HCT116 (cell line): ENCODE measurements at regions not wholly inside any gene's neighbourhood (a gene's known extent, or its start where the extent isn't known, plus 50 kb on each side); places are given as distances from the start of the nearest gene placed in this dataset.

Source experiments
- ATAC-seq: fragments of 200-7000 bp; cut with Tn5 transposase; 2 replicates; pipeline ENCODE4 v1.9.1; 2020; ENCODE audit warnings: mild to moderate bottlenecking, moderate library complexity
- BruUV-seq: library from RNA; stranded (reverse); fragments of 400-500 nt; replicated peaks from 2 replicates; lab custom pipeline; 2021; lab: Mats Ljungman, UMichigan
- CTCF ChIA-PET: fragments of 300-600 bp; sonication (Branson Sonifier 250); formaldehyde crosslinking; loops from one replicate; lab custom pipeline; 2021; ENCODE audit warnings: antibody characterized with exemption; lab: Charles Lee
- POLR2A ChIA-PET: fragments of 300-600, 350-600 bp; sonication (Branson Sonifier 250); formaldehyde crosslinking; loops from one replicate; lab custom pipeline; 2021; ENCODE audit warnings: antibody characterized with exemption; lab: Charles Lee
- RAD21 ChIA-PET, 2 experiments: fragments of 300-600 bp; sonication (Branson Sonifier 250); formaldehyde crosslinking; loops; one replicate each; lab custom pipeline; 2023; ENCODE audit warnings: low total read pairs in 2 of 2; ENCODE audit not compliant: uncharacterized antibody in 2 of 2, unreplicated experiment in 2 of 2, low non-redundant PET in 1 of 2; lab: Charles Lee
- DNase-seq: peaks from one replicate; pipeline ENCODE4 v3.0.0-alpha.2; 2010; ENCODE audit warnings: low read depth, low spot score
- H2AFZ ChIP-seq: fragments of 200-600 bp; shearing (Covaris generic), sonication (generic); 2 replicates; pipeline ENCODE4 v1.6.1; 2017; ENCODE audit warnings: low read depth, mixed run types, mixed read lengths, antibody characterized with exemption, low read length; ENCODE audit not compliant: poor library complexity, severe bottlenecking
- H3K27ac ChIP-seq: 2 replicates; pipeline ENCODE4 v1.5.1; 2012; ENCODE audit warnings: low read depth, low read length
- H3K27me3 ChIP-seq: fragments of 200-600 bp; sonication (generic); 2 replicates; pipeline ENCODE4 v1.6.1; 2016; ENCODE audit warnings: mixed run types, low read length, mixed read lengths; ENCODE audit not compliant: insufficient read depth
- H3K36me3 ChIP-seq, 2 experiments: fragments of 200-500 bp in 1 of 2; fragments of 200-600 bp in 1 of 2; sonication (Bioruptor generic) in 1 of 2; sonication (generic) in 1 of 2; 2 replicates each; pipeline versions ENCODE4 v1.5.1 to v1.6.1; 2014 to 2016; ENCODE audit warnings: low read length in 2 of 2, inconsistent platforms in 1 of 2, mixed read lengths in 1 of 2, mixed run types in 1 of 2; ENCODE audit not compliant: insufficient read depth in 2 of 2, control insufficient read depth in 1 of 2
- H3K4me1 ChIP-seq, 2 experiments: fragments of 200-600 bp in 1 of 2; sonication (generic) in 1 of 2; 2 replicates each; pipeline versions ENCODE4 v1.5.1 to v1.6.1; 2012 to 2017; ENCODE audit warnings: low read length in 2 of 2, inconsistent platforms in 1 of 2, mild to moderate bottlenecking in 1 of 2, mixed read lengths in 1 of 2, mixed run types in 1 of 2, moderate library complexity in 1 of 2; ENCODE audit not compliant: insufficient read depth in 2 of 2, control insufficient read depth in 1 of 2
- H3K4me2 ChIP-seq: fragments of 200-600 bp; sonication (generic); 2 replicates; pipeline ENCODE4 v1.6.1; 2017; ENCODE audit warnings: mixed run types, low read length, mixed read lengths
- H3K4me3 ChIP-seq, 2 experiments: fragments of 200-600 bp in 1 of 2; sonication (generic) in 1 of 2; replicated peaks in 1 of 2; 2 replicates each; pipeline ENCODE4 v1.5.1; 2011 to 2016; ENCODE audit warnings: low read length in 2 of 2, control low read depth in 1 of 2, low read depth in 1 of 2, mild to moderate bottlenecking in 1 of 2, mixed read lengths in 1 of 2, mixed run types in 1 of 2
- H3K79me2 ChIP-seq: fragments of 200-600 bp; sonication (generic); 2 replicates; pipeline ENCODE4 v1.6.1; 2017; ENCODE audit warnings: mild to moderate bottlenecking, mixed run types, low read length, moderate library complexity, mixed read lengths; ENCODE audit not compliant: insufficient read depth
- H3K9ac ChIP-seq: fragments of 200-600 bp; sonication (generic); 2 replicates; pipeline ENCODE4 v1.6.1; 2016; ENCODE audit warnings: low read length, mixed read lengths
- H3K9me2 ChIP-seq: fragments of 200-600 bp; sonication (generic), shearing (Covaris generic); 2 replicates; pipeline ENCODE4 v1.6.1; 2017; ENCODE audit warnings: mixed run types, mild to moderate bottlenecking, moderate library complexity; ENCODE audit not compliant: insufficient read depth
- H3K9me3 ChIP-seq, 2 experiments: fragments of 200-500 bp in 1 of 2; fragments of 200-600 bp in 1 of 2; sonication (Bioruptor generic) in 1 of 2; sonication (generic) in 1 of 2; 2 replicates each; pipeline ENCODE4 v1.6.1; 2014 to 2017; ENCODE audit warnings: low read length in 2 of 2, mixed read lengths in 2 of 2, inconsistent platforms in 1 of 2, low read depth in 1 of 2, mild to moderate bottlenecking in 1 of 2, mixed run types in 1 of 2, moderate library complexity in 1 of 2; ENCODE audit not compliant: control insufficient read depth in 1 of 2, insufficient read depth in 1 of 2
- H4K20me1 ChIP-seq: fragments of 200-600 bp; sonication (generic), shearing (Covaris generic); 2 replicates; pipeline ENCODE4 v1.6.1; 2017; ENCODE audit warnings: mixed run types, mild to moderate bottlenecking, moderate library complexity; ENCODE audit not compliant: insufficient read depth
- CBX3 ChIP-seq: IDR thresholded peaks from 2 replicates; pipeline ENCODE4 v1.6.1; 2012; ENCODE audit warnings: low read depth
- CEBPB ChIP-seq: IDR thresholded peaks from 2 replicates; pipeline ENCODE4 v1.6.1; 2012; ENCODE audit warnings: low read depth
- EGR1 ChIP-seq: IDR thresholded peaks from 2 replicates; pipeline ENCODE4 v1.6.1; 2012; ENCODE audit warnings: low read depth
- EZH2 ChIP-seq: fragments of 200-600 bp; sonication (generic); IDR thresholded peaks from 2 replicates; pipeline ENCODE4 v1.6.1; 2017; ENCODE audit warnings: antibody characterized with exemption, mixed run types
- EZH2phosphoT487 ChIP-seq: fragments of 200-600 bp; IDR thresholded peaks from 2 replicates; pipeline ENCODE4 v1.6.1; 2018; ENCODE audit warnings: antibody characterized with exemption, borderline replicate concordance
- FOSL1 ChIP-seq: IDR thresholded peaks from 2 replicates; pipeline ENCODE4 v1.6.1; 2012; ENCODE audit warnings: low read depth
- JUND ChIP-seq: IDR thresholded peaks from 2 replicates; pipeline ENCODE4 v1.6.1; 2012
- POLR2A ChIP-seq: IDR thresholded peaks from 2 replicates; pipeline ENCODE4 v1.7.0; 2011; ENCODE audit warnings: borderline replicate concordance; ENCODE audit not compliant: insufficient read depth, insufficient read length; ENCODE audit errors: extremely low read depth
- POLR2AphosphoS5 ChIP-seq: IDR thresholded peaks from 2 replicates; pipeline ENCODE4 v1.6.1; 2011; ENCODE audit warnings: mild to moderate bottlenecking, low read depth, low read length, moderate library complexity
- RAD21 ChIP-seq: IDR thresholded peaks from 2 replicates; pipeline ENCODE4 v1.6.1; 2012; ENCODE audit warnings: low read depth, mild to moderate bottlenecking
- SIN3A ChIP-seq: IDR thresholded peaks from 2 replicates; pipeline ENCODE4 v1.6.1; 2012; ENCODE audit warnings: low read depth
- SP1 ChIP-seq: IDR thresholded peaks from 2 replicates; pipeline ENCODE4 v1.6.1; 2012; ENCODE audit warnings: low read depth
- YY1 ChIP-seq: IDR thresholded peaks from 2 replicates; pipeline ENCODE4 v1.6.1; 2011; ENCODE audit warnings: low read length, low read depth, moderate library complexity, mild to moderate bottlenecking; ENCODE audit not compliant: insufficient replicate concordance; ENCODE audit errors: extremely low read depth
- ZFX ChIP-seq: fragments of 450-650 bp; IDR thresholded peaks from 2 replicates; pipeline ENCODE4 v1.6.1; 2017
- intact Hi-C: fragments of 100-400 bp; cut with micrococcal nuclease; formaldehyde crosslinking; loops from 2 replicates; pipeline ENCODE4 v1.10.0; 2022
- TF ChIP-seq, protein P1 (sequence below): IDR thresholded peaks from 2 replicates; pipeline ENCODE4 v1.6.1; 2012
- TF ChIP-seq, protein P2 (sequence below): IDR thresholded peaks from 2 replicates; pipeline ENCODE4 v1.6.1; 2011; ENCODE audit warnings: mild to moderate bottlenecking, low read length, moderate library complexity; ENCODE audit not compliant: insufficient replicate concordance; ENCODE audit errors: extremely low read depth
- TF ChIP-seq, protein P3 (sequence below), 3 experiments: fragments of 200-600 bp in 1 of 3; sonication (generic) in 1 of 3; IDR thresholded peaks in 2 of 3; conservative IDR thresholded peaks in 1 of 3; 2 replicates each; pipeline ENCODE4 v1.5.1; 2012 to 2017; ENCODE audit warnings: low read depth in 2 of 3, low read length in 2 of 3, antibody characterized with exemption in 1 of 3, borderline replicate concordance in 1 of 3, control low read depth in 1 of 3, mild to moderate bottlenecking in 1 of 3, mixed read lengths in 1 of 3, mixed run types in 1 of 3, moderate library complexity in 1 of 3; ENCODE audit not compliant: insufficient read depth in 1 of 3
- TF ChIP-seq, protein P4 (sequence below): IDR thresholded peaks from 2 replicates; pipeline ENCODE4 v1.6.1; 2012

DNA sequence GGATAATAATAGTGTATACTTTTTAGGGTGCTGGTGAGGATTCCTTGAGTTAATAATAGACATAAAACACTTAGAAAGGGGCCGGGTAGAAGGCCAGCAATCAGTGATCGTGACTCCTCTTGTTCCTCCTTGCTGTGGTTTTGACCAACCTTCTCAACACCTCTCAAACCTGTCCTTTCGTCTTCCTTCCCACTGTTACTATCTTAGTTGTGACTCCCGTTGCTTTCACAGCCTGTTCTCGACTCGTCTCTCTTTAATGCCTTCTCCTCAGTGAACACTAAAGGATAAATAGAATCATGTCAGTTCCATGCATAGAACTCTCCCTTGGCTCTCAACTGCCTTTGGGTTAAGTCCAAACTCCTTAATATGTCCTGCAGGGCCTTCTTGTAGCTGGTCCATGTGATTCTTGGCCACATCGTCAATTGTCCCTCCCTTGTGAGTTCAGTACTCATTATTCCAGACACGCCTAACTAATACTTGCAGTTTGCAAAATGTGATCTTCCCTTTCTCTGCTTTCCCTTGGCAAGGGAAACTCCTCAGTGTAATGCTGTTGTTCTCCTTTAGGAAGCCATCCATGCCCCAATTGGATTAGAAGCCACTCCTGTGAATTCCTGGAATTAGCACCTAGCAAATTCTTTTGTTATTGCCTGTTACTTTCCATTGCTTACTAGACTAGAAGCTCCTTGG, 164.9 kb downstream of the UTRN start:
- Histone ChIP-seq H3K36me3 (0 out of 4 replicates have a peak, but pooled peaks cover 0 to 2% of the 10 kb centered on the region in 2 experiments), H3K4me3 (no peak overlapping the region), H3K4me1 (no peaks in the 10 kb centered on the region), H4K20me1 (no peaks in the 10 kb centered on the region), H3K79me2 (no peaks in the 10 kb centered on the region), H3K9me2 (no peaks in the 10 kb centered on the region), H3K27ac (no peak overlapping the region), H3K9ac (no peak overlapping the region), H2AFZ (no peak overlapping the region), H3K4me2 (no peak overlapping the region), H3K9me3 (no peaks in the 10 kb centered on the region), H3K27me3 (no peaks in the 10 kb centered on the region)
- ATAC-seq (no peak), DNase-seq (no peak)
- TF ChIP-seq YY1: no peak
- no peak for TF ChIP-seq SIN3A
- TF ChIP-seq EZH2: no peak
- TF ChIP-seq POLR2AphosphoS5: no peak
- no peak for TF ChIP-seq ZFX
- no peak for TF ChIP-seq JUND
- TF ChIP-seq CEBPB: no peak
- TF ChIP-seq, protein P1, sequence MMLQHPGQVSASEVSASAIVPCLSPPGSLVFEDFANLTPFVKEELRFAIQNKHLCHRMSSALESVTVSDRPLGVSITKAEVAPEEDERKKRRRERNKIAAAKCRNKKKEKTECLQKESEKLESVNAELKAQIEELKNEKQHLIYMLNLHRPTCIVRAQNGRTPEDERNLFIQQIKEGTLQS: no peak
- TF ChIP-seq, protein P2, sequence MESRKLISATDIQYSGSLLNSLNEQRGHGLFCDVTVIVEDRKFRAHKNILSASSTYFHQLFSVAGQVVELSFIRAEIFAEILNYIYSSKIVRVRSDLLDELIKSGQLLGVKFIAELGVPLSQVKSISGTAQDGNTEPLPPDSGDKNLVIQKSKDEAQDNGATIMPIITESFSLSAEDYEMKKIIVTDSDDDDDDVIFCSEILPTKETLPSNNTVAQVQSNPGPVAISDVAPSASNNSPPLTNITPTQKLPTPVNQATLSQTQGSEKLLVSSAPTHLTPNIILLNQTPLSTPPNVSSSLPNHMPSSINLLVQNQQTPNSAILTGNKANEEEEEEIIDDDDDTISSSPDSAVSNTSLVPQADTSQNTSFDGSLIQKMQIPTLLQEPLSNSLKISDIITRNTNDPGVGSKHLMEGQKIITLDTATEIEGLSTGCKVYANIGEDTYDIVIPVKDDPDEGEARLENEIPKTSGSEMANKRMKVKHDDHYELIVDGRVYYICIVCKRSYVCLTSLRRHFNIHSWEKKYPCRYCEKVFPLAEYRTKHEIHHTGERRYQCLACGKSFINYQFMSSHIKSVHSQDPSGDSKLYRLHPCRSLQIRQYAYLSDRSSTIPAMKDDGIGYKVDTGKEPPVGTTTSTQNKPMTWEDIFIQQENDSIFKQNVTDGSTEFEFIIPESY: no peak
- no peak for TF ChIP-seq RAD21
- no peak for TF ChIP-seq FOSL1
- no peak for TF ChIP-seq SP1
- TF ChIP-seq, protein P3, sequence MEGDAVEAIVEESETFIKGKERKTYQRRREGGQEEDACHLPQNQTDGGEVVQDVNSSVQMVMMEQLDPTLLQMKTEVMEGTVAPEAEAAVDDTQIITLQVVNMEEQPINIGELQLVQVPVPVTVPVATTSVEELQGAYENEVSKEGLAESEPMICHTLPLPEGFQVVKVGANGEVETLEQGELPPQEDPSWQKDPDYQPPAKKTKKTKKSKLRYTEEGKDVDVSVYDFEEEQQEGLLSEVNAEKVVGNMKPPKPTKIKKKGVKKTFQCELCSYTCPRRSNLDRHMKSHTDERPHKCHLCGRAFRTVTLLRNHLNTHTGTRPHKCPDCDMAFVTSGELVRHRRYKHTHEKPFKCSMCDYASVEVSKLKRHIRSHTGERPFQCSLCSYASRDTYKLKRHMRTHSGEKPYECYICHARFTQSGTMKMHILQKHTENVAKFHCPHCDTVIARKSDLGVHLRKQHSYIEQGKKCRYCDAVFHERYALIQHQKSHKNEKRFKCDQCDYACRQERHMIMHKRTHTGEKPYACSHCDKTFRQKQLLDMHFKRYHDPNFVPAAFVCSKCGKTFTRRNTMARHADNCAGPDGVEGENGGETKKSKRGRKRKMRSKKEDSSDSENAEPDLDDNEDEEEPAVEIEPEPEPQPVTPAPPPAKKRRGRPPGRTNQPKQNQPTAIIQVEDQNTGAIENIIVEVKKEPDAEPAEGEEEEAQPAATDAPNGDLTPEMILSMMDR (IDR thresholded peaks at IDR 0.05 in 2 of 3, conservative IDR thresholded peaks at IDR 0.05 in 1 of 3; ENCODE audit: borderline replicate concordance in 1 of 3, insufficient read depth in 1 of 3, low read depth in 2 of 3, low read length in 2 of 3): no peak
- no peak for TF ChIP-seq POLR2A
- TF ChIP-seq EGR1: no peak
- TF ChIP-seq CBX3: no peak
- no peak for TF ChIP-seq EZH2phosphoT487
- TF ChIP-seq, protein P4, sequence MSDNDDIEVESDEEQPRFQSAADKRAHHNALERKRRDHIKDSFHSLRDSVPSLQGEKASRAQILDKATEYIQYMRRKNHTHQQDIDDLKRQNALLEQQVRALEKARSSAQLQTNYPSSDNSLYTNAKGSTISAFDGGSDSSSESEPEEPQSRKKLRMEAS: no peak
- RAD21 ChIA-PET: no interaction called here
- intact Hi-C loops: no loop called here
- CTCF ChIA-PET: interaction anchor here (0.7 kb wide), 1 partner anchor 15 kb away, joined by 3 read pairs; no protein-coding TSS in a partner anchor
- POLR2A ChIA-PET: no interaction called here
- no TSS peak for BruUV-seq
